ENCODE measurements at regions not wholly inside any gene's neighbourhood (a gene's known extent, or its start where the extent isn't known, plus 50 kb on each side); places are given as distances from the start of the nearest gene placed in this dataset.

DNA sequence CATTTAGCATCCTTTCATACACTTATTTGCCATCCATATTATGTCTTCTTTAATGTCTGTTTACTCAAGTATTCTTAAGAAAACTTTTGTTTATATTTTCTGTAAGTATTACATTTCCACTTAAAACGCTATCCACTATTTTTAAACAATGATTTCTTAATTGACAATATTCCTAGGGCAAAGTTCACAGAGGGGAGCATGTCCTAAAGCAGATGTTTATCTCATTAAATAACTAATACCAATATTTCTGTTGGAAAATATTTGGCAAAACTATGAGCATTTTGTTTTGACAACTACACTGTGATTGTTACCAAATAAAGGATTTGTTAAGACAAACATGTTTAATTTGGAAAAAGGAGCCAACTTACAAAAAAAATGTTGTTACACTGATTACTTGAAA lies 643.3 kb downstream of the SLITRK5 start:
- ChIA-PET POLR2A (no interaction called here), RAD21 (ENCODE audit: low non-redundant PET in 1 of 2, low total read pairs in 2 of 2, uncharacterized antibody in 2 of 2, unreplicated experiment in 2 of 2) (no interaction called here), CTCF (no interaction called here)
- TF ChIP-seq, protein P1, sequence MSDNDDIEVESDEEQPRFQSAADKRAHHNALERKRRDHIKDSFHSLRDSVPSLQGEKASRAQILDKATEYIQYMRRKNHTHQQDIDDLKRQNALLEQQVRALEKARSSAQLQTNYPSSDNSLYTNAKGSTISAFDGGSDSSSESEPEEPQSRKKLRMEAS (IDR thresholded peaks at IDR 0.05), result no peak
- TF ChIP-seq, protein P2, sequence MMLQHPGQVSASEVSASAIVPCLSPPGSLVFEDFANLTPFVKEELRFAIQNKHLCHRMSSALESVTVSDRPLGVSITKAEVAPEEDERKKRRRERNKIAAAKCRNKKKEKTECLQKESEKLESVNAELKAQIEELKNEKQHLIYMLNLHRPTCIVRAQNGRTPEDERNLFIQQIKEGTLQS (IDR thresholded peaks at IDR 0.05), result no peak
- H3K9me2 ChIP-seq (ENCODE audit: insufficient read depth), result no peaks in the 10 kb centered on the region
- H4K20me1 ChIP-seq (ENCODE audit: insufficient read depth), result no peaks in the 10 kb centered on the region
- H3K27me3 ChIP-seq (ENCODE audit: insufficient read depth, low read length), result no peaks in the 10 kb centered on the region
- H3K27ac ChIP-seq (ENCODE audit: low read depth, low read length), result no peak overlapping the region
- no peak overlapping the region for H3K9ac ChIP-seq (ENCODE audit: low read length)
- intact Hi-C loops (cut with micrococcal nuclease), result no loop called here
- H2AFZ ChIP-seq (ENCODE audit: low read depth, low read length, poor library complexity, severe bottlenecking), result no peak overlapping the region
- H3K9me3 ChIP-seq (ENCODE audit: control insufficient read depth in 1 of 2, insufficient read depth in 1 of 2, low read depth in 1 of 2, low read length in 2 of 2), result peaks cover 0 to 11% of the 10 kb centered on the region in 2 experiments; a peak in 1 of 4 replicates
- H3K4me3 ChIP-seq (replicated peaks in 1 of 2; ENCODE audit: low read depth in 1 of 2, low read length in 2 of 2), result no peak overlapping the region
- no peak overlapping the region for H3K4me2 ChIP-seq (ENCODE audit: low read length)
- no TSS peak for BruUV-seq (replicated peaks)
- ATAC-seq (no peak), DNase-seq (ENCODE audit: low read depth, low spot score) (no peak)
- no peaks in the 10 kb centered on the region for H3K36me3 ChIP-seq (ENCODE audit: control insufficient read depth in 1 of 2, insufficient read depth in 2 of 2, low read length in 2 of 2)
- H3K4me1 ChIP-seq (ENCODE audit: control insufficient read depth in 1 of 2, insufficient read depth in 2 of 2, low read length in 2 of 2), result no peaks in the 10 kb centered on the region
- no peaks in the 10 kb centered on the region for H3K79me2 ChIP-seq (ENCODE audit: insufficient read depth, low read length)

DNA sequence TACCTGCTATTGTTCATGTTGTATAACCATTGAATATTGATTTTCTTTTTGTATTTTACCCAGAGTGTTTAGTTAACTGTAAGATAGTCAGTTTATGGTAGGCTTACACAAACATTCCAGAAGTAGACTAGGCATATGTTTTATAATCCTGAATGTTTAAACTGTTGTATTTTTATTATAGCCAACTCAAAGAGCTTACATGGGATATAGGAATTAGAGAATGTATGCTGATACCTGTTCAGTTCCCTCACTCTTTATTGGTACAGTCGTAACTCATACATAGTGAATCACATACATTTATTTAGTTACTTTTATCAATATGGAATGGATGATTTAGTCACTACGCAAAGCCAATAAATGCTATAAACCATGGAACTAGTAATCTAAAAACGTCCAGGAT lies 657.9 kb downstream of the SLITRK5 start:
- ChIA-PET CTCF (no interaction called here), RAD21 (ENCODE audit: low non-redundant PET in 1 of 2, low total read pairs in 2 of 2, uncharacterized antibody in 2 of 2, unreplicated experiment in 2 of 2) (no interaction called here), POLR2A (no interaction called here)
- Histone ChIP-seq H3K27ac (ENCODE audit: low read depth, low read length) (no peak overlapping the region), H3K9me2 (ENCODE audit: insufficient read depth) (no peaks in the 10 kb centered on the region), H3K36me3 (ENCODE audit: control insufficient read depth in 1 of 2, insufficient read depth in 2 of 2, low read length in 2 of 2) (no peaks in the 10 kb centered on the region), H3K4me3 (replicated peaks in 1 of 2; ENCODE audit: low read depth in 1 of 2, low read length in 2 of 2) (no peak overlapping the region), H3K4me2 (ENCODE audit: low read length) (no peak overlapping the region), H3K27me3 (ENCODE audit: insufficient read depth, low read length) (no peaks in the 10 kb centered on the region), H4K20me1 (ENCODE audit: insufficient read depth) (no peaks in the 10 kb centered on the region), H3K9ac (ENCODE audit: low read length) (no peak overlapping the region), H3K79me2 (ENCODE audit: insufficient read depth, low read length) (no peaks in the 10 kb centered on the region), H2AFZ (ENCODE audit: low read depth, low read length, poor library complexity, severe bottlenecking) (no peak overlapping the region), H3K9me3 (ENCODE audit: control insufficient read depth in 1 of 2, insufficient read depth in 1 of 2, low read depth in 1 of 2, low read length in 2 of 2) (peaks cover 0 to 5% of the 10 kb centered on the region in 2 experiments; a peak in 1 of 4 replicates), H3K4me1 (ENCODE audit: control insufficient read depth in 1 of 2, insufficient read depth in 2 of 2, low read length in 2 of 2) (no peaks in the 10 kb centered on the region)
- ATAC-seq (no peak), DNase-seq (ENCODE audit: low read depth, low spot score) (no peak)
- intact Hi-C loops (cut with micrococcal nuclease), result no loop called here
- no TSS peak for BruUV-seq (replicated peaks)
- TF ChIP-seq YY1 (IDR thresholded peaks at IDR 0.05; ENCODE audit: extremely low read depth, insufficient replicate concordance, low read depth, low read length), result no peak
- no peak for TF ChIP-seq RAD21 (IDR thresholded peaks at IDR 0.05; ENCODE audit: low read depth)
- TF ChIP-seq ELF1 (IDR thresholded peaks at IDR 0.05; ENCODE audit: borderline replicate concordance, low read depth), result no peak
- TF ChIP-seq ZFX (IDR thresholded peaks at IDR 0.05), result no peak
- TF ChIP-seq REST (IDR thresholded peaks at IDR 0.05; ENCODE audit: low read depth), result no peak
- TF ChIP-seq SIN3A (IDR thresholded peaks at IDR 0.05; ENCODE audit: low read depth), result no peak
- no peak for TF ChIP-seq EGR1 (IDR thresholded peaks at IDR 0.05; ENCODE audit: low read depth)
- TF ChIP-seq, protein P2 (IDR thresholded peaks at IDR 0.05), result no peak
- no peak for TF ChIP-seq JUND (IDR thresholded peaks at IDR 0.05)
- no peak for TF ChIP-seq TCF7L2 (IDR thresholded peaks at IDR 0.05; ENCODE audit: borderline replicate concordance, extremely low read depth, insufficient read depth, insufficient read length)
- TF ChIP-seq ZNF274 (IDR thresholded peaks at IDR 0.05; ENCODE audit: low read depth, low read length), result no peak
- TF ChIP-seq, protein P1 (IDR thresholded peaks at IDR 0.05), result no peak
- TF ChIP-seq CBX3 (IDR thresholded peaks at IDR 0.05; ENCODE audit: low read depth), result no peak
- TF ChIP-seq CEBPB (IDR thresholded peaks at IDR 0.05; ENCODE audit: low read depth), result no peak
- TF ChIP-seq, protein P3, sequence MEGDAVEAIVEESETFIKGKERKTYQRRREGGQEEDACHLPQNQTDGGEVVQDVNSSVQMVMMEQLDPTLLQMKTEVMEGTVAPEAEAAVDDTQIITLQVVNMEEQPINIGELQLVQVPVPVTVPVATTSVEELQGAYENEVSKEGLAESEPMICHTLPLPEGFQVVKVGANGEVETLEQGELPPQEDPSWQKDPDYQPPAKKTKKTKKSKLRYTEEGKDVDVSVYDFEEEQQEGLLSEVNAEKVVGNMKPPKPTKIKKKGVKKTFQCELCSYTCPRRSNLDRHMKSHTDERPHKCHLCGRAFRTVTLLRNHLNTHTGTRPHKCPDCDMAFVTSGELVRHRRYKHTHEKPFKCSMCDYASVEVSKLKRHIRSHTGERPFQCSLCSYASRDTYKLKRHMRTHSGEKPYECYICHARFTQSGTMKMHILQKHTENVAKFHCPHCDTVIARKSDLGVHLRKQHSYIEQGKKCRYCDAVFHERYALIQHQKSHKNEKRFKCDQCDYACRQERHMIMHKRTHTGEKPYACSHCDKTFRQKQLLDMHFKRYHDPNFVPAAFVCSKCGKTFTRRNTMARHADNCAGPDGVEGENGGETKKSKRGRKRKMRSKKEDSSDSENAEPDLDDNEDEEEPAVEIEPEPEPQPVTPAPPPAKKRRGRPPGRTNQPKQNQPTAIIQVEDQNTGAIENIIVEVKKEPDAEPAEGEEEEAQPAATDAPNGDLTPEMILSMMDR (IDR thresholded peaks at IDR 0.05 in 2 of 3, conservative IDR thresholded peaks at IDR 0.05 in 1 of 3; ENCODE audit: borderline replicate concordance in 1 of 3, insufficient read depth in 1 of 3, low read depth in 2 of 3, low read length in 2 of 3), result no peak

Data from HCT116 (cell line).